ENCODE measurements at regions not wholly inside any gene's neighbourhood (a gene's known extent, or its start where the extent isn't known, plus 50 kb on each side); places are given as distances from the start of the nearest gene placed in this dataset.

- TF ChIP-seq POLR2AphosphoS5 (IDR thresholded peaks at IDR 0.05) (no peak), CTCF (IDR thresholded peaks at IDR 0.05) (no peak), POLR2A (IDR thresholded peaks at IDR 0.05) (no peak)
These were observed 460.1 kb downstream of the RPS6KC1 start for GRCh38 chr1:213511173-213511572.
